ENCODE measurements at regions not wholly inside any gene's neighbourhood (a gene's known extent, or its start where the extent isn't known, plus 50 kb on each side); places are given as distances from the start of the nearest gene placed in this dataset.
"Not testable (repeated sequence)": the region's sequence is repeated elsewhere in the genome, so short reads cannot be mapped to it uniquely, and the experiment has no call there.

GRCh38 chr5:17978954-17979353 lies 344.7 kb downstream of the TAF11L14 start:
- no peak for DNase-seq (ENCODE audit: low read depth)

GRCh38 chr5:17982626-17983025 lies 348.4 kb downstream of the TAF11L14 start:
- DNase-seq (ENCODE audit: low read depth): not testable (repeated sequence)

DNA sequence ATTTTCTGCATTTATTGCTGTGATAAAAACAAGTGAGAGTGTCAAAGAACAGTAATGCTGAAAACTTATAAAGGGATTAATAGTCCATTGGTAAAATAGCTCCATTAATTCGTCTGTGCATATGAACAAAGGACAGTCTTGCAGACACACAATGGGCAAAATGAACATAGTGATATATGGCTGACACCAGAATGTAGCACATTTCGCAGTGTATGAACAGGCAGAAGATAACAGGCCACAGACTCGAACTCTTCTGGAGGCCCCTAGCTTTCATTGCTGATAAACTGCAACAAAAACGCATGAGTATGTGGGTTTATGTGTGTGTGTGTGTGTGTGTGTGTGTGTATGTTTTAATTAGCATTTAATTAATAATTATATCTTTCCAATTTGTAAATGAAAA lies 354.8 kb downstream of the TAF11L14 start:
- no peak for DNase-seq (ENCODE audit: low read depth)

- no peak for DNase-seq (ENCODE audit: low read depth)
Observed at GRCh38 chr5:17989567-17990563, 355.6 kb downstream of the TAF11L14 start.

DNA sequence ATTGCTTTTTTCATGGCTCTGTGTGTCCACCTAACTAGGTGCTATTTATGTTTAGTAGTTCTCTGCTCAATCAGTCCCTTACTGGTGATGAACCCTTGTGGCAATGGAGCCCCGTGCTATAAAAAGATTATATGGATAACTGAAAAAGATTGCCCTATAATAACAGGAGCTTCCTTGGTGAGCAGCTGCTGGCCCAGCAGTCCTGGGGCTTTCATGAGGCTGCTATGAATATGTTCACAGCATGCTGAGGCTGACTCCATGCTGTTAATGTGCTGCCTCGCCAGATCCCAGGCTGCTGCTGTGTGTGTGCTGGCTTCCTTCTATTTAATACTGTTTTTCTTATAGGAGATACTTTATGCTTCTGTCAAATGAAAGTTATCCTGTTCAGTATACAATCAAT lies 357.5 kb downstream of the TAF11L14 start:
- no peak for DNase-seq (ENCODE audit: low read depth)

DNA sequence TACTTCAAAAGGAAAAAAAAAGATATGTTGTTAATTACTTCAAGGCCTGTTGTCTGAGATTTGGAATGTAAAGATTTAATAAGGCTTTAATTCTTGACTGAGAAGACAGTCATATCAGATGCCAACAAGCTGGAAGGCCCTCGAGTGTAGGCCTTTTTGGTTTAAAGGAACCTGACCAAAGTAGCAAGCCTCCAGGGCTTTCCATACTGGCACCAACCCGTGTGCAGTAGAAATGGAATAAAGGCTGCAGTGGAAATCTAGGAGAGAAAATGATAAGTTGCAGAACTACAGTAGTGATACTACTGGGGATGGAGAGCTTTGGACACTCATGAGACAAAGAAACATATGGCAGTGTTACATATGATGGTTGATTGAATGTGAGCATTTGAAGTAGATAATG lies 358.0 kb downstream of the TAF11L14 start:
- no peak for DNase-seq (ENCODE audit: low read depth)

GRCh38 chr5:17995997-17996396 lies 361.7 kb downstream of the TAF11L14 start:
- no peak for DNase-seq (ENCODE audit: low read depth)

DNA sequence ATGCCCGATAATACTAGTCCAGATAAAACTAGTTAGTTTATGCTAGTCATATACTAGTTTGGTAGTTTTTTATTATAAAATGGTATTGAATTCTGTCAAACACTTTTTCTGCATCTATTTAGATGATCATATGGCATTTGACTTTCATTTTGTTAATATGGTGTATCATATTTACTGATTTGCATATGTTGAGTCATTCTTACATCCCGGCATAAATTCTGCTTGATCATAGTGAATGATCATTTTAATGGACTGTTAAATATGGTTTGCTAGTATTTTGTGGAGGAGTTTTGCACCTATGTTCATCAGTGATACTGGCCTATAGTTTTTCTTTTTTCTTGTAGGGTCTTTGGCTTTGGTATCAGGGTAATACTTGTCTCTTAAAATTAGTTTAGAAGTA lies 365.6 kb downstream of the TAF11L14 start:
- no peak for DNase-seq (ENCODE audit: low read depth)

DNA sequence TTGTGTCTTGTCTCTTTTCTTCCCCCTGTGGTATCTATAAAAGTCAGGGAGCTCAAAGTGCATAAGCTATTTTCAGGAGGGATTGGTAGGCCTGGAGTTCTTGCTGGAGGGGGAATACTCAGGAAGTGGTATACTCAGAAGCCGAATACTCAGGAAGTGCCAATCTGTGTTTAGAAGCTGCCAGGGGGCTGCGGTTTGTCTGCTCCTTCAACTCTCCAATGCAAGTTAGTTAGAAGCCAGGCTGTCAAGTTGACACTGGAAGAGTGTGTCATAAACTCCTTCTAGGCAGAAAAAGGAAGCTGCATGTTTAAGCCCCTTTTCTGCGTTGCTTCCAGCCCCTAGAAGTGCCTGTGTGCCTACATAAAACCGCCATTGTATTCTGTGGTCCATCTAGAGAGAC lies 366.5 kb downstream of the TAF11L14 start:
- no peak for DNase-seq (ENCODE audit: low read depth)

GRCh38 chr5:18003312-18003711 lies 369.1 kb downstream of the TAF11L14 start:
- no peak for DNase-seq (ENCODE audit: low read depth)

DNA sequence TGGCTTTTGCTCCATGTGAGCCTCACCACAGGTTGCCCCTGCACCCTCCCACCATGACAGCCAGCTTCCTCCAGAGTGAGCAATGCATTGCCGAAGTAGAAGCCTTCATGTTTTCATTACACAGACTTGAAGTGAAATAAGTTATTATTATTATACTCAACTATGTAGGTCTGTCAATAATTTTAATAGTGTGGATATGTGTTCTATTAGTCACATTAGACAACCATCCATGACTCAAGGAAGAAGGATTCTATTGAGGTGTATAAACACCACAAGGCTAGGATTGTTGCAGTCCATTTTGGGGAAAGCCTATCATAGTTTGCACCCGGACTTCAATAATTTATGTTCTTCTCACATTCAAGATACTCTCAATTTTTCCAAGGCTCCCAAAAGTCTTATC lies 369.5 kb downstream of the TAF11L14 start:
- no peak for DNase-seq (ENCODE audit: low read depth)

DNA sequence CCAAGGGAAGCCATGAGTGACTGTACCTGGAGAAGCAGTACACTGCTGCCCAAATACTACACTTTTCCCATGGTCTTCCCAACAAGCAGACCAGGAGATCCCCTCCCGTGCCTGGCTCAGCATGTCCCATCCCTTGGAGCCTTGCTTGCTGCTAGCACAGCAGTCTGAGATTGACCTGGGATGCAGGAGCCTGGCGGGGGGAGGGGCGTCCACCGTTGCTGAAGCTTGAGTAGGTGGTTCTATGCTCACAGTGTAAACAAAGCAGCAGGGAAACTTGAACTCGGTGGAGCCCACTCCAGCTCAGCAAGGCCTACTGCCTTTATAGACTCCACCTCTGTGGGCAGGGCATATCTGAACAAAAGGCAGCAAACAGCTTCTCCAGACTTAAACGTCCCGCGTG lies 372.0 kb downstream of the TAF11L14 start:
- not testable (repeated sequence) for DNase-seq (ENCODE audit: low read depth)

DNA sequence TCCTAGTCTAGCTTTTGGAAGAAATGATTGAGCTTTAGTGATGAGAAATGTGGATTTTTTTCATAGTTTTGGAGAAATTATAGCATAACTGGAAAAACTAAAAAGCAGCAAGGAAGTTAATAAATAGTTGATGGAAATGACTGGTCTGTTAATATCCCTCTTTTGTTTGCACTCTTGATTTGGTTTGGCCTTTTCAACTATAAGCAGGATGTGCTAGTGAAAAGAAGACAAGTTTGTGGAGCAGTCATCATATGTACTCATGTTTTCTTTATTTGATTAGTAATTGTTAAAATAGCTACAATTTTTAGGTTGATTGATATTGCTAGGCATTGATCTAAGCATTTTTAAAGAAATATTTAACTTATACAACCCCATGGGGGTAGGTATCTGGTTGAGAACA lies 374.7 kb downstream of the TAF11L14 start:
- DNase-seq (ENCODE audit: low read depth): no peak

DNA sequence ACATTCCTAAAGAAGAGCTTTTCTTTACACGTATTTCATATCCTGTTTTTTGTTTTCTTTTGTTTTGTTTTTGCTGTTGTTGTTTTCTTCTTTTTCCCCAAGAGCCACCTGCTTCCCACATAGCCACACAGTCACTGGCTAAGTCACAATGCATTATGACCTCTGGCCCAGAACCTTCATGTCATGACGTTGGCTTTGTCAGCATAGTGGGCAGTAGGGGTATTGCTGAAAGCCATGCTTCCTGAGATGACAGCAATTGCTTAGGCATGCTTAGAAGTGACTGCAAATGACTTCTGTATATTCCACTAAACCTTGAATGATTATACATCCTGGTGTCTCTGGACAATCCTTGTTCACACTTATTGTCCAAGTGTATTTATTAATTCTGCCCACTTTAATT lies 375.8 kb downstream of the TAF11L14 start:
- DNase-seq (ENCODE audit: low read depth): no peak

GRCh38 chr5:18018472-18018871 lies 384.2 kb downstream of the TAF11L14 start:
- no peak for DNase-seq (ENCODE audit: low read depth)

DNA sequence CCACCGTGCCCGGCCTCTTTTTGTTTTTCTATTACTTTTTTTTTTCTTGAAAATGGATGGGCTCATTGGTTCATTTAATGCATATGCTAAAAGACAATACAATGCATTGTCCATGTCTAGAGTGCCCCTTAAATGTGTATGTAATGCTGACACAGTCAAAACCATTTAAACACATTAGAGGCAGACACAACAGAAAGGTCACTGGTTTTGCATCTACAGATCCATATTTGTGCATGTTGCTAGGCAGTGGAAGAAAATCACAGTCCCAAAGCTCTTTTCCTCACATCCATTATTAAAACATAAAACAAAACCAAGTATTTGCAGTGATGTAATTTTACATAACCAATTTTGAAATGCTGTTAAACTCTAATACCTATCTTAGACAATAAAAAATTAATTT lies 389.0 kb downstream of the TAF11L14 start:
- DNase-seq (ENCODE audit: low read depth): no peak

DNA sequence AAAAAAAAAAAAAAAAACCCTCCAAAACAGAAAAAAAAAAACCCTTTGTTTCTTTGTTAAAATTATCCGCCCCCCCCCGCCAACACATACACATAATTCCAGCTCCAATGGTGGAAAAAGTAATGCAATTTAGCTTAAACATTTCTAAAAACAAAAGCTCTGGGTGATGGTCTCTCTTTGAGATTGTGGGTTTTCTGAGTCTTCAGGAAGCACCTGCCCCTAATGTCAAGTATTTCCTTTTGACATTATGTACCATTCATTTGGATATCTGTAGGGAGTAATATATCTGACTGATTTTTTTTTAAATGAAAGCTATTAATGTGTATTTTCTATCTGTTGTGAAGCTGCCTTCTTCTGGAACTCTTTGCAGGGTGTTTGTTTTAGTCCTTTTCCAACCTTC lies 389.7 kb downstream of the TAF11L14 start:
- DNase-seq (ENCODE audit: low read depth): no peak

DNA sequence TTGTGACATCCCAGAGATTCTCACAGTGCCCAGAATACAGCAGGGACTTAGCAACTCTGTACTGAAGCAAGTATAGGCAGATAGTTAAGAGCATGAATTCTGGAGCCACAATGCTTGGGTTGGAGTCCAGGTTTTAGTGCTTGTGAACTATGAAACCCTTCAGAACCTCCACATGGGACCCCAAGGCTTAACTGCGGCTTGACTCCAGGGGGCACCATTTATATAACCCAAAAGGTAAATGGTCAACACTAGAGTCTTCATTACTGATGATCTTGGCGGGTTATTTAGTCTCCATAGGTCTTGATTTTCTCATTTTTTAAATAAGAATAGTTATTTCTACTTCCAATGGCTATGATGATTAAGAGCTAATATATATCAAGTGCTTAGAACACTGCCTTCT lies 390.3 kb downstream of the TAF11L14 start:
- DNase-seq (ENCODE audit: low read depth): no peak

DNA sequence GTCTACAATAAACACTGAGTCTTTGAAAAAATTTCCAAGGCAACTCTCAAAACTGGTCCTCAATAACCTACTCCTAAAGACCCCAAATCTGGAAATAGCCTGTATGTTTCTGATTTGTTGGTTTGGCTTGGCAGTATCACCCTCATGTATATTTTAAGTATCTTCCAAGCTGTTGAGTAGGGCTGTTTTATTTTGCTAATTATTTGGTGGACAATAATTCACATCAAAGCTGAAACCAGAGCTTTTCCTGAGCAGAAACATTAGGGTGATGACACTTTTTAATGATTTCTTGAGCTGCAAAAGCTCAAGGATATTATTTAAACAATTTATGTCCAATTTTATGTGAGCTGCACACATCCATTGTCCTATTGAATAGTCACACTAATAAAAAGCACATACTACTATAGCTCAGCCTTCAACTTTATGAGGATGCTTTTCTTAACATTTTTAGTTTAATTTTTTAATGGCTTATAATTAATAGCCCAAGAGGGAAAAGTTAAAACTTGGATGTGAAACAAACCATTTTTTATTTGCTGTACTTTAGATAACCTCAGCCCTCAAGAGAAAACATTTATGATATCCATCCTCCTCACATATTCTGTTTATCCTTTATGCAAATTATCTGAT lies 393.1 kb downstream of the TAF11L14 start:
- no peak for DNase-seq (ENCODE audit: low read depth)

GRCh38 chr5:18028036-18028435 lies 393.8 kb downstream of the TAF11L14 start:
- no peak for DNase-seq (ENCODE audit: low read depth)

DNA sequence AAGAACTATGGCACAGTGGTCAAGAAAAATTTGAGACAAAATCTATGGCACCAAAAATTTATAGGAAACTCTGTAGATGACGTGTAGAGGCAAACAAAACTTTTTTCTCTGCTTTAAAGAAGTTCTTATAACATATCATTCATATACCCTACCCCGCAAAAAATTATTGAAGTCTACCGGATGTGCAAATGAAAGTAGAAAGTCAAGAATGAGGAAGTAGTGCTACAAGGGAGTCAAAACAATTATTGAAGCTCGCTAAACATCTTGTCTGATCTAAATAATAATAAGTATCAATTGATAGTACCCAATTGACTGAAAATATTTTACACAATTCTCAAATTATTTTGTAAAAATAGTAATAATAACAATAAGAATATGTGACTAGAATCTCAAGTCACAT lies 398.5 kb downstream of the TAF11L14 start:
- DNase-seq (ENCODE audit: low read depth): no peak

GRCh38 chr5:18036531-18036930 lies 402.3 kb downstream of the TAF11L14 start:
- no peak for DNase-seq (ENCODE audit: low read depth)

- no peak for DNase-seq (ENCODE audit: low read depth)
Observed at GRCh38 chr5:18037718-18038117, 403.5 kb downstream of the TAF11L14 start.

Measured in stimulated activated CD8-positive, alpha-beta memory T cell treated with anti-CD3 and anti-CD28 coated beads, Interleukin-12 subunit alpha, Interleukin-12 subunit beta, amount 100 ng/mL, for 1 hour (primary cell).